ENCODE measurements at regions not wholly inside any gene's neighbourhood (a gene's known extent, or its start where the extent isn't known, plus 50 kb on each side); places are given as distances from the start of the nearest gene placed in this dataset.
"Not testable (repeated sequence)": the region's sequence is repeated elsewhere in the genome, so short reads cannot be mapped to it uniquely, and the experiment has no call there.

- not testable (repeated sequence) for TF ChIP-seq POLR2A, POLR2AphosphoS5 (IDR thresholded peaks at IDR 0.05; ENCODE audit: low read depth, low read length)
These were observed 207.5 kb downstream of the ADRA2C start for GRCh38 chr4:3973581-3974200.

Data from GM12892 (cell line).